ENCODE measurements at regions not wholly inside any gene's neighbourhood (a gene's known extent, or its start where the extent isn't known, plus 50 kb on each side); places are given as distances from the start of the nearest gene placed in this dataset.

DNA sequence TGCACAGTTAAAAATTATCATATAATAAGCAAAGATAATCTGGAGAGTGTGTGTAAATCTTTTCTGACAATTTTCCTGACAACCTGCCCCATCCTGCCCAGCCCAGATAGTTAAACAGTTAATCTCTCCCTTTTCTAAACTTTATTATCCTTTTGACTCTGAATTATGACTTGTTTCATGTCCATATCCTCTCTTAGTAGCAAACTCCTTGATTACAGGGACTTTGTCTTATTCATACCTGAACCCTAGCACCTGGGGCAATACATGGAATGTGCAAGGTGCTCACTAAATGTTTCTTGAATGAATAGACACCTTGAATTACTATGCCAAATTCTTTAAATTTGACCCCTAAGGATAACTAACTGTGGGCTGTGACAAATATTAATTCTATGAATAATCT is 186.7 kb downstream of the FAM170A start:
- TF ChIP-seq, protein P1, sequence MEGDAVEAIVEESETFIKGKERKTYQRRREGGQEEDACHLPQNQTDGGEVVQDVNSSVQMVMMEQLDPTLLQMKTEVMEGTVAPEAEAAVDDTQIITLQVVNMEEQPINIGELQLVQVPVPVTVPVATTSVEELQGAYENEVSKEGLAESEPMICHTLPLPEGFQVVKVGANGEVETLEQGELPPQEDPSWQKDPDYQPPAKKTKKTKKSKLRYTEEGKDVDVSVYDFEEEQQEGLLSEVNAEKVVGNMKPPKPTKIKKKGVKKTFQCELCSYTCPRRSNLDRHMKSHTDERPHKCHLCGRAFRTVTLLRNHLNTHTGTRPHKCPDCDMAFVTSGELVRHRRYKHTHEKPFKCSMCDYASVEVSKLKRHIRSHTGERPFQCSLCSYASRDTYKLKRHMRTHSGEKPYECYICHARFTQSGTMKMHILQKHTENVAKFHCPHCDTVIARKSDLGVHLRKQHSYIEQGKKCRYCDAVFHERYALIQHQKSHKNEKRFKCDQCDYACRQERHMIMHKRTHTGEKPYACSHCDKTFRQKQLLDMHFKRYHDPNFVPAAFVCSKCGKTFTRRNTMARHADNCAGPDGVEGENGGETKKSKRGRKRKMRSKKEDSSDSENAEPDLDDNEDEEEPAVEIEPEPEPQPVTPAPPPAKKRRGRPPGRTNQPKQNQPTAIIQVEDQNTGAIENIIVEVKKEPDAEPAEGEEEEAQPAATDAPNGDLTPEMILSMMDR (IDR thresholded peaks at IDR 0.05), result no peak
- no peak for TF ChIP-seq POLR2A (IDR thresholded peaks at IDR 0.05)
